Gastroesophageal sphincter (tissue), 4 donors: ENCODE measurements at regions not wholly inside any gene's neighbourhood (a gene's known extent, or its start where the extent isn't known, plus 50 kb on each side); places are given as distances from the start of the nearest gene placed in this dataset.

Experiments
- ATAC-seq: fragments of 150-250 bp; one replicate; pipeline ENCODE4 v1.9.1; 2016; ENCODE audit warnings: mild to moderate bottlenecking, moderate library complexity
- H3K27ac ChIP-seq, 4 donors: fragments of 200-600 bp; sonication (generic) in 3 of 4; 1 replicate in 3 of 4; 2 replicates in 1 of 4; pipeline ENCODE4 v1.5.1; 2016 to 2019
- H3K27me3 ChIP-seq: fragments of 200-600 bp; sonication (generic); one replicate; pipeline ENCODE4 v1.5.1; 2019
- H3K36me3 ChIP-seq, 2 donors: fragments of 200-600 bp; sonication (generic); one replicate each; pipeline ENCODE4 v1.5.1; 2019; ENCODE audit warnings: control low read depth in 1 of 2
- H3K4me1 ChIP-seq, 3 donors: fragments of 200-600 bp; sonication (generic); 1 replicate in 2 of 3; 2 replicates in 1 of 3; pipeline ENCODE4 v1.5.1; 2016 to 2019; ENCODE audit warnings: control low read depth in 2 of 3
- H3K4me3 ChIP-seq, 2 donors: fragments of 200-600 bp; sonication (generic); one replicate each; pipeline ENCODE4 v1.5.1; 2019; ENCODE audit warnings: mild to moderate bottlenecking in 1 of 2, moderate library complexity in 1 of 2
- H3K9me3 ChIP-seq, 3 donors: fragments of 200-600 bp; sonication (generic); one replicate each; pipeline ENCODE4 v1.5.1; 2017 to 2019; ENCODE audit warnings: control low read depth in 2 of 3
- CTCF ChIP-seq, 4 experiments: fragments of 200-600 bp in 2 of 4; fragments of 450-650 bp in 2 of 4; sonication (generic) in 1 of 4; IDR thresholded peaks; one replicate each; pipeline ENCODE4 v1.5.1; 2017 to 2019; ENCODE audit warnings: antibody characterized with exemption in 4 of 4, mild to moderate bottlenecking in 2 of 4, moderate library complexity in 2 of 4
- EP300 ChIP-seq: sonication (generic); formaldehyde crosslinking; IDR thresholded peaks from one replicate; pipeline ENCODE4 v1.6.1; 2017; ENCODE audit warnings: antibody characterized with exemption, mild to moderate bottlenecking
- POLR2A ChIP-seq, 2 donors: fragments of 450-650 bp; IDR thresholded peaks; one replicate each; pipeline ENCODE4 v1.6.1; 2017; ENCODE audit warnings: antibody characterized with exemption in 2 of 2, mild to moderate bottlenecking in 2 of 2, moderate library complexity in 1 of 2
- POLR2AphosphoS5 ChIP-seq: sonication (generic); formaldehyde crosslinking; IDR thresholded peaks from one replicate; pipeline ENCODE4 v1.6.1; 2017; ENCODE audit warnings: antibody characterized with exemption
- WGBS, 2 donors: methylation state at CpG; one replicate each; pipeline ENCODE4 v1.1.5; 2018; ENCODE audit warnings: low coverage in 1 of 2; 5-methylcytosine and 5-hydroxymethylcytosine counted together

GRCh38 chr11:33549483-33549882 is 151.1 kb downstream of the C11orf91 start:
- no peaks in the 10 kb centered on the region for H3K4me1 ChIP-seq
- ATAC-seq = no peak
- WGBS, 2 donors = 77 to 83% methylated on average over 2 to 5 of the region's 6 CpGs
- peaks cover 13% of the 10 kb centered on the region for H3K27me3 ChIP-seq
- no peak overlapping the region for H3K27ac ChIP-seq
- no peak overlapping the region for H3K4me3 ChIP-seq
- TF ChIP-seq EP300 = no peak
- no peak for TF ChIP-seq POLR2A (IDR thresholded peaks at IDR 0.05)
- no peak for TF ChIP-seq CTCF (IDR thresholded peaks at IDR 0.05)
- TF ChIP-seq POLR2AphosphoS5 = no peak
- no peaks in the 10 kb centered on the region for H3K36me3 ChIP-seq
- no peaks in the 10 kb centered on the region for H3K9me3 ChIP-seq

- Histone ChIP-seq H3K9me3 (no peaks in the 10 kb centered on the region), H3K27me3 (peaks cover 19% of the 10 kb centered on the region), H3K4me3 (no peak overlapping the region), H3K27ac (no peak overlapping the region), H3K36me3 (no peaks in the 10 kb centered on the region), H3K4me1 (no peaks in the 10 kb centered on the region)
- TF ChIP-seq EP300 (no peak), POLR2AphosphoS5 (no peak), CTCF (IDR thresholded peaks at IDR 0.05) (no peak), POLR2A (IDR thresholded peaks at IDR 0.05) (no peak)
- ATAC-seq = no peak
Observed at GRCh38 chr11:33545931-33546330, 154.7 kb downstream of the C11orf91 start.

GRCh38 chr11:33544593-33545373 is 155.8 kb downstream of the C11orf91 start:
- Histone ChIP-seq H3K9me3 (no peaks in the 10 kb centered on the region), H3K27me3 (peaks cover 19% of the 10 kb centered on the region), H3K4me1 (no peaks in the 10 kb centered on the region), H3K4me3 (no peak overlapping the region), H3K27ac (no peak overlapping the region), H3K36me3 (no peaks in the 10 kb centered on the region)
- no peak for TF ChIP-seq POLR2A (IDR thresholded peaks at IDR 0.05)
- ATAC-seq = no peak
- 84 to 96% methylated on average over 4 to 5 of the region's 17 CpGs for WGBS, 2 donors

GRCh38 chr11:33543823-33544222 is 156.8 kb downstream of the C11orf91 start:
- no peak overlapping the region for H3K27ac ChIP-seq
- H3K4me3 ChIP-seq = no peak overlapping the region
- ATAC-seq = no peak
- TF ChIP-seq POLR2AphosphoS5 = no peak
- no peak for TF ChIP-seq CTCF (IDR thresholded peaks at IDR 0.05)
- TF ChIP-seq POLR2A (IDR thresholded peaks at IDR 0.05) = no peak
- TF ChIP-seq EP300 = no peak
- H3K9me3 ChIP-seq = no peaks in the 10 kb centered on the region
- H3K27me3 ChIP-seq = peaks cover 19% of the 10 kb centered on the region
- no peaks in the 10 kb centered on the region for H3K36me3 ChIP-seq
- WGBS, 2 donors = 88 to 92% methylated on average over 3 of the region's 3 CpGs
- no peaks in the 10 kb centered on the region for H3K4me1 ChIP-seq

GRCh38 chr11:33542921-33543320 is 157.7 kb downstream of the C11orf91 start:
- peak; percentile 31 for ATAC-seq
- WGBS, 2 donors = 67 to 80% methylated on average over 1 to 6 of the region's 7 CpGs

More at GRCh38 chr11:33542921-33543320, 157.7 kb downstream of the C11orf91 start:
- no peaks in the 10 kb centered on the region for H3K36me3 ChIP-seq
- peaks cover 19% of the 10 kb centered on the region for H3K27me3 ChIP-seq
- H3K4me1 ChIP-seq = no peaks in the 10 kb centered on the region
- H3K4me3 ChIP-seq = no peak overlapping the region
- H3K27ac ChIP-seq = no peak overlapping the region
- peak in 2 of 4 experiments; percentile 30 to 54 for TF ChIP-seq CTCF (IDR thresholded peaks at IDR 0.05)
- no peak for TF ChIP-seq POLR2A (IDR thresholded peaks at IDR 0.05)
- no peaks in the 10 kb centered on the region for H3K9me3 ChIP-seq
